Osteoblast (primary cell): ENCODE measurements at regions not wholly inside any gene's neighbourhood (a gene's known extent, or its start where the extent isn't known, plus 50 kb on each side); places are given as distances from the start of the nearest gene placed in this dataset.

Experiments
- DNase-seq: peaks from one replicate; pipeline ENCODE4 v3.0.0; 2011; ENCODE audit warnings: low spot score, mixed read lengths; ENCODE audit not compliant: insufficient read length; ENCODE audit errors: missing footprints
- H2AFZ ChIP-seq: 2 replicates; pipeline ENCODE4 v1.6.0; 2011; ENCODE audit warnings: mild to moderate bottlenecking, low read length
- H3K27ac ChIP-seq: 2 replicates; pipeline ENCODE4 v1.5.1; 2011; ENCODE audit warnings: mild to moderate bottlenecking, low read depth, low read length, moderate library complexity
- H3K27me3 ChIP-seq: 2 replicates; pipeline ENCODE4 v1.6.0; 2012; ENCODE audit warnings: mild to moderate bottlenecking, control low read depth, inconsistent platforms, low read length, moderate library complexity; ENCODE audit not compliant: insufficient read depth
- H3K36me3 ChIP-seq: 2 replicates; pipeline ENCODE4 v1.5.1; 2011; ENCODE audit warnings: mild to moderate bottlenecking, low read length, control low read depth, moderate library complexity; ENCODE audit not compliant: insufficient read depth
- H3K4me1 ChIP-seq: 2 replicates; pipeline ENCODE4 v1.5.1; 2011; ENCODE audit warnings: mild to moderate bottlenecking, low read length, control low read depth, moderate library complexity; ENCODE audit not compliant: insufficient read depth
- H3K4me2 ChIP-seq: 2 replicates; pipeline ENCODE4 v1.6.0; 2011; ENCODE audit warnings: mild to moderate bottlenecking, low read length; ENCODE audit not compliant: insufficient read depth
- H3K4me3 ChIP-seq: fragments of 200-600 bp; sonication (generic); 3 replicates; pipeline ENCODE4 v1.5.1; 2012; ENCODE audit warnings: mild to moderate bottlenecking, low read length, inconsistent platforms; ENCODE audit not compliant: insufficient read depth
- H3K79me2 ChIP-seq: 2 replicates; pipeline ENCODE4 v1.6.0; 2012; ENCODE audit warnings: mild to moderate bottlenecking, low read length, control low read depth, inconsistent platforms; ENCODE audit not compliant: insufficient read depth
- H3K9me3 ChIP-seq: 2 replicates; pipeline ENCODE4 v1.5.1; 2011; ENCODE audit warnings: low read depth, low read length, control low read depth
- H4K20me1 ChIP-seq: 2 replicates; pipeline ENCODE4 v1.6.0; 2012; ENCODE audit warnings: mild to moderate bottlenecking, low read length, control low read depth; ENCODE audit not compliant: insufficient read depth
- TF ChIP-seq, protein P1 (sequence below): IDR thresholded peaks from 2 replicates; pipeline ENCODE4 v1.5.1; 2011; ENCODE audit warnings: mild to moderate bottlenecking, low read depth, low read length, moderate library complexity; ENCODE audit errors: extremely low read depth

- H2AFZ ChIP-seq, result no peak overlapping the region
- peak; percentile 59 for DNase-seq
- H4K20me1 ChIP-seq, result no peaks in the 10 kb centered on the region
- H3K4me3 ChIP-seq, result no peak overlapping the region
- no peaks in the 10 kb centered on the region for H3K79me2 ChIP-seq
- no peaks in the 10 kb centered on the region for H3K9me3 ChIP-seq
- no peaks in the 10 kb centered on the region for H3K27me3 ChIP-seq
- peak overlapping the region; percentile 93 for H3K27ac ChIP-seq
- H3K4me1 ChIP-seq, result peaks cover 30% of the 10 kb centered on the region
- TF ChIP-seq, protein P1, sequence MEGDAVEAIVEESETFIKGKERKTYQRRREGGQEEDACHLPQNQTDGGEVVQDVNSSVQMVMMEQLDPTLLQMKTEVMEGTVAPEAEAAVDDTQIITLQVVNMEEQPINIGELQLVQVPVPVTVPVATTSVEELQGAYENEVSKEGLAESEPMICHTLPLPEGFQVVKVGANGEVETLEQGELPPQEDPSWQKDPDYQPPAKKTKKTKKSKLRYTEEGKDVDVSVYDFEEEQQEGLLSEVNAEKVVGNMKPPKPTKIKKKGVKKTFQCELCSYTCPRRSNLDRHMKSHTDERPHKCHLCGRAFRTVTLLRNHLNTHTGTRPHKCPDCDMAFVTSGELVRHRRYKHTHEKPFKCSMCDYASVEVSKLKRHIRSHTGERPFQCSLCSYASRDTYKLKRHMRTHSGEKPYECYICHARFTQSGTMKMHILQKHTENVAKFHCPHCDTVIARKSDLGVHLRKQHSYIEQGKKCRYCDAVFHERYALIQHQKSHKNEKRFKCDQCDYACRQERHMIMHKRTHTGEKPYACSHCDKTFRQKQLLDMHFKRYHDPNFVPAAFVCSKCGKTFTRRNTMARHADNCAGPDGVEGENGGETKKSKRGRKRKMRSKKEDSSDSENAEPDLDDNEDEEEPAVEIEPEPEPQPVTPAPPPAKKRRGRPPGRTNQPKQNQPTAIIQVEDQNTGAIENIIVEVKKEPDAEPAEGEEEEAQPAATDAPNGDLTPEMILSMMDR, result no peak
- H3K4me2 ChIP-seq, result no peak overlapping the region
- H3K36me3 ChIP-seq, result no peaks in the 10 kb centered on the region
Measured at GRCh38 chr20:50253101-50253500, 62.5 kb downstream of the CEBPB start.

- Histone ChIP-seq H3K27ac (no peak overlapping the region), H3K4me1 (peaks cover 25% of the 10 kb centered on the region), H3K4me3 (no peak overlapping the region), H4K20me1 (no peaks in the 10 kb centered on the region), H3K9me3 (no peaks in the 10 kb centered on the region), H3K79me2 (no peaks in the 10 kb centered on the region), H3K36me3 (no peaks in the 10 kb centered on the region), H2AFZ (no peak overlapping the region), H3K4me2 (no peak overlapping the region), H3K27me3 (no peaks in the 10 kb centered on the region)
- DNase-seq, result no peak
- TF ChIP-seq, protein P1, result no peak
Measured at GRCh38 chr20:50254466-50255079, 63.9 kb downstream of the CEBPB start.

GRCh38 chr20:50256577-50256976 is 65.9 kb downstream of the CEBPB start:
- no peaks in the 10 kb centered on the region for H3K79me2 ChIP-seq
- H3K27ac ChIP-seq, result no peak overlapping the region
- H2AFZ ChIP-seq, result no peak overlapping the region
- H3K9me3 ChIP-seq, result no peaks in the 10 kb centered on the region
- H3K4me1 ChIP-seq, result peaks cover 34% of the 10 kb centered on the region
- H4K20me1 ChIP-seq, result no peaks in the 10 kb centered on the region
- H3K4me2 ChIP-seq, result no peak overlapping the region
- no peaks in the 10 kb centered on the region for H3K27me3 ChIP-seq
- H3K4me3 ChIP-seq, result no peak overlapping the region
- TF ChIP-seq, protein P1, result no peak
- DNase-seq, result peak; percentile 31
- no peaks in the 10 kb centered on the region for H3K36me3 ChIP-seq

- no peak for DNase-seq
- Histone ChIP-seq H3K27me3 (no peaks in the 10 kb centered on the region), H3K9me3 (no peaks in the 10 kb centered on the region), H4K20me1 (no peaks in the 10 kb centered on the region), H2AFZ (no peak overlapping the region), H3K79me2 (no peaks in the 10 kb centered on the region), H3K4me3 (no peak overlapping the region), H3K36me3 (no peaks in the 10 kb centered on the region), H3K27ac (no peak overlapping the region), H3K4me2 (no peak overlapping the region), H3K4me1 (peaks cover 21% of the 10 kb centered on the region)
- TF ChIP-seq, protein P1, result no peak
Measured at GRCh38 chr20:50257860-50258259, 67.2 kb downstream of the CEBPB start.
